ENCODE measurements at regions not wholly inside any gene's neighbourhood (a gene's known extent, or its start where the extent isn't known, plus 50 kb on each side); places are given as distances from the start of the nearest gene placed in this dataset.

DNA sequence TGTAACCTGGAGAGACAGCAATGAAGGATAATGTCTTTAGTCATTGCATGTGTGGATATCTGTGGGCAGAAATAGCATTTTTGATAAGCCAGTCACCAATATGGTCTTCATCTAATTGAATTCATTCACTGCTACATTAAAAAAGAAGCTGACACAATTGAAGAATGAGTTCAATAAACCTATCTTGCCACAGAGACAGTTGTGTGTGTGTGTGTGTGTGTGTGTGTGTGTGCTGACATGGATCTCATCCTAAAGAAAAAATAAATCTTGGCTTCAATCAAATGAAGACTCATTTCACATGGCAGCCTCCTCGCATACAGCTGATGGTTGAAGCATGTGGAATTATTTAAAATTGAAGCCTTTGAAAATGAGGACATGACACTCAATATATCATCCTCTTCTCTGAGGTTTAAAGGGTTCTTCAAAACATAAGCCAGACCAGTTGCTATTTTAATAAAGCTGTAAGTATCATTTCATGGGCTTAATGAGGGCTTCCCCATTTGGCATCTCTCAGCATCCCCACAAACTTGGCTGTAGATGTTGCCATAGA is 118.5 kb upstream of the PTPN3 start:
- TF ChIP-seq, protein P1, sequence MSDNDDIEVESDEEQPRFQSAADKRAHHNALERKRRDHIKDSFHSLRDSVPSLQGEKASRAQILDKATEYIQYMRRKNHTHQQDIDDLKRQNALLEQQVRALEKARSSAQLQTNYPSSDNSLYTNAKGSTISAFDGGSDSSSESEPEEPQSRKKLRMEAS (IDR thresholded peaks at IDR 0.05) = no peak
- no peak for TF ChIP-seq GATA3 (IDR thresholded peaks at IDR 0.05; ENCODE audit: borderline replicate concordance)
- TF ChIP-seq, protein P2, sequence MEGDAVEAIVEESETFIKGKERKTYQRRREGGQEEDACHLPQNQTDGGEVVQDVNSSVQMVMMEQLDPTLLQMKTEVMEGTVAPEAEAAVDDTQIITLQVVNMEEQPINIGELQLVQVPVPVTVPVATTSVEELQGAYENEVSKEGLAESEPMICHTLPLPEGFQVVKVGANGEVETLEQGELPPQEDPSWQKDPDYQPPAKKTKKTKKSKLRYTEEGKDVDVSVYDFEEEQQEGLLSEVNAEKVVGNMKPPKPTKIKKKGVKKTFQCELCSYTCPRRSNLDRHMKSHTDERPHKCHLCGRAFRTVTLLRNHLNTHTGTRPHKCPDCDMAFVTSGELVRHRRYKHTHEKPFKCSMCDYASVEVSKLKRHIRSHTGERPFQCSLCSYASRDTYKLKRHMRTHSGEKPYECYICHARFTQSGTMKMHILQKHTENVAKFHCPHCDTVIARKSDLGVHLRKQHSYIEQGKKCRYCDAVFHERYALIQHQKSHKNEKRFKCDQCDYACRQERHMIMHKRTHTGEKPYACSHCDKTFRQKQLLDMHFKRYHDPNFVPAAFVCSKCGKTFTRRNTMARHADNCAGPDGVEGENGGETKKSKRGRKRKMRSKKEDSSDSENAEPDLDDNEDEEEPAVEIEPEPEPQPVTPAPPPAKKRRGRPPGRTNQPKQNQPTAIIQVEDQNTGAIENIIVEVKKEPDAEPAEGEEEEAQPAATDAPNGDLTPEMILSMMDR (IDR thresholded peaks at IDR 0.05) = no peak
- TF ChIP-seq SMC3 (IDR thresholded peaks at IDR 0.05) = no peak
- no peak for TF ChIP-seq KDM5A (IDR thresholded peaks at IDR 0.05)
- TF ChIP-seq POLR2A (IDR thresholded peaks at IDR 0.05; ENCODE audit: low read length) = no peak
- TF ChIP-seq, protein P3, sequence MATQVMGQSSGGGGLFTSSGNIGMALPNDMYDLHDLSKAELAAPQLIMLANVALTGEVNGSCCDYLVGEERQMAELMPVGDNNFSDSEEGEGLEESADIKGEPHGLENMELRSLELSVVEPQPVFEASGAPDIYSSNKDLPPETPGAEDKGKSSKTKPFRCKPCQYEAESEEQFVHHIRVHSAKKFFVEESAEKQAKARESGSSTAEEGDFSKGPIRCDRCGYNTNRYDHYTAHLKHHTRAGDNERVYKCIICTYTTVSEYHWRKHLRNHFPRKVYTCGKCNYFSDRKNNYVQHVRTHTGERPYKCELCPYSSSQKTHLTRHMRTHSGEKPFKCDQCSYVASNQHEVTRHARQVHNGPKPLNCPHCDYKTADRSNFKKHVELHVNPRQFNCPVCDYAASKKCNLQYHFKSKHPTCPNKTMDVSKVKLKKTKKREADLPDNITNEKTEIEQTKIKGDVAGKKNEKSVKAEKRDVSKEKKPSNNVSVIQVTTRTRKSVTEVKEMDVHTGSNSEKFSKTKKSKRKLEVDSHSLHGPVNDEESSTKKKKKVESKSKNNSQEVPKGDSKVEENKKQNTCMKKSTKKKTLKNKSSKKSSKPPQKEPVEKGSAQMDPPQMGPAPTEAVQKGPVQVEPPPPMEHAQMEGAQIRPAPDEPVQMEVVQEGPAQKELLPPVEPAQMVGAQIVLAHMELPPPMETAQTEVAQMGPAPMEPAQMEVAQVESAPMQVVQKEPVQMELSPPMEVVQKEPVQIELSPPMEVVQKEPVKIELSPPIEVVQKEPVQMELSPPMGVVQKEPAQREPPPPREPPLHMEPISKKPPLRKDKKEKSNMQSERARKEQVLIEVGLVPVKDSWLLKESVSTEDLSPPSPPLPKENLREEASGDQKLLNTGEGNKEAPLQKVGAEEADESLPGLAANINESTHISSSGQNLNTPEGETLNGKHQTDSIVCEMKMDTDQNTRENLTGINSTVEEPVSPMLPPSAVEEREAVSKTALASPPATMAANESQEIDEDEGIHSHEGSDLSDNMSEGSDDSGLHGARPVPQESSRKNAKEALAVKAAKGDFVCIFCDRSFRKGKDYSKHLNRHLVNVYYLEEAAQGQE (IDR thresholded peaks at IDR 0.05) = no peak
- no peak for TF ChIP-seq RNF2 (IDR thresholded peaks at IDR 0.05; ENCODE audit: borderline replicate concordance, low read depth)
- TF ChIP-seq RCOR1 (IDR thresholded peaks at IDR 0.05; ENCODE audit: low read depth, low read length) = no peak
- TF ChIP-seq, protein P4, sequence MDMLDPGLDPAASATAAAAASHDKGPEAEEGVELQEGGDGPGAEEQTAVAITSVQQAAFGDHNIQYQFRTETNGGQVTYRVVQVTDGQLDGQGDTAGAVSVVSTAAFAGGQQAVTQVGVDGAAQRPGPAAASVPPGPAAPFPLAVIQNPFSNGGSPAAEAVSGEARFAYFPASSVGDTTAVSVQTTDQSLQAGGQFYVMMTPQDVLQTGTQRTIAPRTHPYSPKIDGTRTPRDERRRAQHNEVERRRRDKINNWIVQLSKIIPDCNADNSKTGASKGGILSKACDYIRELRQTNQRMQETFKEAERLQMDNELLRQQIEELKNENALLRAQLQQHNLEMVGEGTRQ (IDR thresholded peaks at IDR 0.05) = no peak
- no peak for TF ChIP-seq NFE2L2 (conservative IDR thresholded peaks at IDR 0.05; ENCODE audit: low read length)
- no peak for TF ChIP-seq POLR2AphosphoS2 (conservative IDR thresholded peaks at IDR 0.05; ENCODE audit: low read length)
- no peak for TF ChIP-seq HOXA7 (CRISPR knock-in tag; IDR thresholded peaks at IDR 0.05)
- TF ChIP-seq EP300 (IDR thresholded peaks at IDR 0.05) = no peak
